GM19463 (cell line): ENCODE measurements at regions not wholly inside any gene's neighbourhood (a gene's known extent, or its start where the extent isn't known, plus 50 kb on each side); places are given as distances from the start of the nearest gene placed in this dataset.
"Not testable (repeated sequence)": the region's sequence is repeated elsewhere in the genome, so short reads cannot be mapped to it uniquely, and the experiment has no call there.

Source experiments
- ATAC-seq: cut with Tn5 transposase; IDR thresholded peaks from one replicate; pipeline ENCODE4 v1.9.1; 2021; ENCODE audit warnings: mild to moderate bottlenecking, moderate library complexity; ENCODE audit not compliant: unreplicated experiment

DNA sequence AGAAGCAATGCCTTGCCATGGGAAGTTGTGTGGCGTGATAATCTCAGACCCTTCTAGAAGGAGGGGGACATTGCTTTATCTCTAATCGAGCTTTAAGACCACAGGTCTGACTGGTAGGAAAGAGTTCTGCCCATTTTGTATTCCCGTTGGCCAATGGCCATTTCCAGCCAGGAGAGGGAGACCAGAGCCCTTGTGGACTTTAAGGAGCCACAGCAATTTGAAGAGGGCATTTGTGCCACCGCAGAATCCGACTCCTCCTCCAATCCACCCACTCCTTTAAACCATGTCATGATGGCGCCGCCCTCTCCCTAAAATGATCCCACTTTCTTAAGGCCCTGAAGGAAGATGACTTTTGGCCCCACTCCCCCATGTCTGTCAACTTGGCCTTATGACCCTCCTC lies 560.5 kb upstream of the ADAMTS16 start:
- no peak for ATAC-seq

DNA sequence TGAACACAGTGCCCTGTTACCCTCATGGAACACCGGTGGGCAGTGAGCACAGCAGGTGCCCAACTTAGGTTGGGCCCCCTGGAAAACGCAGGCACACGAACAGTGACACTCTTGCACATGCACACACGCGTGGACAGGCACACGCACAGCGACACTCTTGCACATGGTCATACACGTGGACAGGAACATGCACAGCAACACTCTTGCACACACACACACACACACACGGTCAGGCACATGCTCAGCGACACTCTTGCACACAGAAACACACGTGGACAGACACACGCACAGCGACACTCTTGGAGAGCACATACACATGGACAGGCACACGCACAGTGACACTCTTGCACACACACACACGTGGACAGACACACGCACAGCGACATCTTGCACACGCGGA lies 559.4 kb upstream of the ADAMTS16 start:
- no peak for ATAC-seq

GRCh38 chr5:4581289-4581688 lies 558.8 kb upstream of the ADAMTS16 start:
- no peak for ATAC-seq

DNA sequence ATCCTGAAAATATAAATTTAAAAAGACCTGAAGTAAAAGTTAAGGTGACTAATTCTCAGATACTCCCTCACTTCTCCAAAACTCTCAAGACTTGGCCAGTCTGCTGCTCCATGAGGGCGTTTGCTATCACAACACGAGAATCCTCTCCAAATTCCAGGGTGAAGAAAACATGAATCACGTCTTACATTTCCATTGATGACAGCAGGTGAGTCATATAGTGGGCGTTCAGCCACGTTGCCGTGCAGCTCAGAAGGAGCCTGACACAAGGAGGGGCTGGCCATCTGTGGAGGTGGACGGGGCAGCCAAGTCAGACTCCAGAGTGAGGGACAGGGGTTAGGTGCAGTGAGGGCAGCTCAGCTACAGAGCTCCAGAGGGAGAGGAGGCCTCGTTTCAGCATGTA lies 555.1 kb upstream of the ADAMTS16 start:
- ATAC-seq = no peak

DNA sequence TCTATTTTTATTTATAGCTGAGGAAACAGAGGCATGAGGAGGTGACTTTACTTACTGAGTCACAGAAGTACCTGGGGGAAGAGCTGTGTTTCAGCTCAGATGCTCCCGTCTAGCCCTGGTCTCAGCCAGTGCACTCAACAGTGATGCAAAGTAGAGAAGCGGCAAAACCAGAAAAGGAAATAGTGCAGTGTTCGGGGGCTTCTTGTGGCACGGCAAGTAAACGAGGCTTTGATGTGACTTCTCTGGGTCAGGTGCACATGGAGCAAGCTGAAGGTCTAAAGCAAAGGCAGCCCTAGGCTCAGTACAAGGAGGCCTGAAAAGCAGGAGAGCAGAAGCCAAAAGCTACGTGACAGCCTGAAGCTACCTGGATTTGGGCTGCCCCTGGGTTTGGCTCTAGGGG lies 526.7 kb upstream of the ADAMTS16 start:
- ATAC-seq = no peak

DNA sequence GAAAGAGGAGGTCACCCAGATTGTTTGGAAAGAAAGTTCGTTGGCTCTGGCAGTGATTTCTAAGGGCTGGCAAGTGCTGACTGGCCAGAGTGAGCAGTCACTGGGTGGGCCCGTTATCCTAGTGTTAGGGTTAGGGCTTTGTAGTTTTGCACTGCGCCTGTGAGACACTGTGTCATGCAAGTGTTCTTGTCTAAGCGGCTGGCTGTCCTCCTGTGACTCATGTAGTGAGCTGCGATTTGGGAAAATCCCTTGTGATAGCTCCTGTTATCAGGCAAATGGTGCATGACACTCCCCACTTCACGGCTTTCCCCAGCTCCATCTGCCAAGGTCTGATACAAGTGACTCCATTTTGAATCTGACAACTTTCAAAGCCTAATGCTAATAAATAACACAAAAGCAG lies 526.0 kb upstream of the ADAMTS16 start:
- no peak for ATAC-seq

GRCh38 chr5:4615369-4615768 lies 524.8 kb upstream of the ADAMTS16 start:
- ATAC-seq = not testable (repeated sequence)

DNA sequence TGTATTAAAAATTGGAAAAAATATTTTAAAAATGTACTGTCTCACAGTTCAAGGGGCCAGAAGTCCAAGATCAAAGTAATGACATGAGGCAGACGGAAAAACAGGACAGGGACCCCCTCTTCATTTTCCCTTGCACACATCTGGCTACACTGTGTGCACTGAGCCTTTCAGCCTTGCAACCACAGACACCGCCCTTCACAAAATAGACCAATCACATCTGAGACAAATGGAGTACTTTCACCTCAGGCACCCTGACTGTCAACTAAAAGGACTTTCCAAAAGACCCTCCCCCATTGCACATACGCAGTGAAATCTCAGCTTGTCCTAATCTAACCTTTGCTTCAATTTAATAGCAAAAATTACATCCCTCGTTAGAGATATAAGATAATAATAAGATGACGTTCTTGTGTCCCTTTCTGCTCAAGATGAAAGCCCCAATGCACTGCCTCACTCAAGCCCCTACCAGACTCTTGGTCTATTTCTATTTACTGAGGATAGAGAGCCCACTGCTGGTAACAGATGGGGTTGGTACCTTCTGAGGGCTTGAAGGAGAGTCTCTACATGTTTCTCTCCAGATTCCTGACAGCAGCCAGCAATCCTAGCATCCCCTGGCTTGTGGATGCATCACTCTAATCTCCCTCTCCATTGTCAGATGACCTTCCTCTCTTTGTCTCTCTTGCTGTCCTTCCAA lies 514.8 kb upstream of the ADAMTS16 start:
- no peak for ATAC-seq

DNA sequence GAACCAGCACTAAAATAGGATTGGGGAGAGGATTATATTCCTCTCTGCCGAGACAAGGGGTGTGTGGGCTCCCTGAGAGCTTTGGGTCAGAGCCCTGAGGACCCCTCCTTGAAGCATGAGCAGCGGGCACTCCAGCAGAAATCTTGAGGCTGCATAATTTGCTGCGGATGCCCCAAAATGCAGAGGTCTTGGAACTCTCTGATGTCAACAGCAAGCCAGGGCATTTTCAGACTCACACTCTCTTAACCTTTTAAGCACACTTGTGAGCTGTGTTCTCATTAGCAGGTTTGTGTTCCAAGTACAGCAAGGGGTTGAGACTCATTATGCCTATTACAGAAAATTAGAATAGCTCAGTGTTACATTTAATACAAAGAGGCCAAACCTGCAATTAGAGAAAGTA lies 513.0 kb upstream of the ADAMTS16 start:
- no peak for ATAC-seq

DNA sequence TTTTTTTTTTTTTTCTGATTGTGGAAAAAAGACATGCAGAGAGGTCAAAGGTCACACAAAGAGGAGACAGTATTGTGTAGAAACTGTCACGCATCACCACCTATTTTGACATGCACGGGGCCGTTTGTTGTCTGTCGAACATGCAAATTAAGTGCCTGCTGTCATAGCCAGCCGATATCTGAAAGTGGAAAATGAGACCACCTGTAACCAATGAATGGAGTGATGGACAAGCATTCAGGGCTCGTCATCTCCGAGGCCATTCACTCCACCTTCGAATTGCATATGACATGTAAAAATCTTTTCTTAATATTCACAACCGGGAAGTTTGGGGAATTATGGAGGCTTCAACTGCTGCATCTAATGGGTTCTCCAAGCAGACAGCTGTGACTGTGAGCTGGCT lies 512.2 kb upstream of the ADAMTS16 start:
- no peak for ATAC-seq

DNA sequence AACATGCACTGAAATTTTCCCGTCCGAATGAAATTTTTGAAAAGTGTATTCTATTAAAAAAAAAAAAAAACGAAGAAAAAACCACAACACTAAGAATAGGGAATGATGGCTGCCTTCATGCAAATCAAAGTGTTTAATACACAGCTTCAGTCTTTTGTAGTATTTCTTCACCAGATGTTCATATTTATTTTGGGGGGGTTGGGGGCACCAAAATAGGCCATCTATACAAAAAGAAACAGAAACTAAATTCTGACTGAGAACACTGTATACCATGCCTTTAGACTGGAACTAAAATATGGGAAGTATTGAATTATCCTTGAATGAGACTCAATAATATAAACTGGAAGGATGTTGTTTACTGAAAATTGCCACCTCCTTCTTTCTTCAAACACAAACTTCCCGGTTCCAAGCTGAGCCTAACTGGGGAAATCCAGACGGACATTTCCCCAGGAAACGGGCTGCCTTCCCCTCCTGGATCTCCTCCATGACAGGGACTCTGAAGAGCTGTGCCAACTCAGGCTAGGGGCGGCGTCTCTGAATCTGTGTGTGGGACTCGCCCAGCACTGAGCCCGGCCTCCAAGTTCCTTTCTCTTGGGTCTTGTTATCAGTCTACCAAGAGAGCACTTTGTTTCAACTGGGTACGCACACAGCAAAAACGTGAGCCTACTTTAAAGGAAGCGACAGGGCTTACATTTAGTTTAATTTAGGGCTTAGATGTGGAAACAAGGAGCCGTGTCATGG lies 511.3 kb upstream of the ADAMTS16 start:
- no peak for ATAC-seq

GRCh38 chr5:4630031-4630430 lies 510.1 kb upstream of the ADAMTS16 start:
- no peak for ATAC-seq

DNA sequence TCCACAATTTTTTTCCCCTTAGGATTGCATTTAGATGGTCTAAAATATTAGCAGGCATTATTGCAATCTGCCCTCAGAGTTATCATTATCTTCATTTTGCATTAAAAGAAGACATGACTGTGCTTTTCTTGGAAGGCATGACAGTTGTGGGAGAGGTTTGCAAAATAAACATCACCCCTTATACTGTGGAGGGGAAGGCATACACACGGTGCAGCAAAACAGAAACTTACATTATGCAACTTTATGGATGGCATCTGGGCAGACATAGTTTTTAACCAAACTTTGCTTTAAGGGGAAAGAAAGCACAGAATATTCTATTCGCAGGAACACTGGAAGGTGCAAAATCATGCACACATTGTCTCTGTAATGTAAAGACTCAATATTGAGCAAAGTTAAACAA lies 505.8 kb upstream of the ADAMTS16 start:
- no peak for ATAC-seq

DNA sequence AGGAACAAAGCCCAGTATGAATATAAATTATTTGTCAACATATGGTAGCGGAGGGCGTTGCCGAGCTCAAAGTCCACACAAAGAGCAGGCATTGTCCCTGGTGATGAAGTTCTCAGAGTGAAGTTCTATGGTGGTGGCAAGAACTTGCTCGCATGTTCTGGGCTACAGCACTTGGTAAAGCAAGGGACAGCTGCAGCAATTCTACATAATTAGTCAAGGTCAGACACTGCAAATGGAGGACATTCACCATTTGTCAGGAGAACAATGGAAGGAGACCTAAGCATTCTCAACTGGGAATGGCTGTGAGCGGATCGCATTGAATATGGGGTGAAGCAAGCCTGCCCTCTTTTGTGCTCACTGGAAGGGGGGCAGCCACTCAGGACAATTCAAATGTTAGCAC lies 503.8 kb upstream of the ADAMTS16 start:
- ATAC-seq = no peak

GRCh38 chr5:4639946-4640345 lies 500.2 kb upstream of the ADAMTS16 start:
- no peak for ATAC-seq

DNA sequence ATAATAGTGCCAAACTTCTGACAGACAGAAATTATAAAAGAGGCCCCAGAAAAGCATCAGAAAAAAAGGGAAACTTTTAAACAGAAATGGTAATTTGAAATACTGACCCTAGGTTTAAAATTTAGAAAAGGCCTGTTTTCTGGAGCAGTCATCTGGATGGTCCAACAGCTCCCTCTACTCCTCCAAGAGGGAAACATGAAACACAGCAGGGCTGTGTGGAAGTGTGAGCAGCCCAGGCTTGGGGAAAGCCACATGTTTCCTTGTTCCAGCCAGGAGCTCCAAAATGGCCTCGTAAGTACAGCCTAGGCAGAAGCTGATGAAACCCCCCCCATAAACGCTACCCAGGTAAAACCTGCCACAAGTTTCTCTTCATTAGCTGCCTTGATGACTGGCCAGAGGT lies 499.3 kb upstream of the ADAMTS16 start:
- no peak for ATAC-seq

GRCh38 chr5:4642525-4642924 lies 497.6 kb upstream of the ADAMTS16 start:
- ATAC-seq = no peak

DNA sequence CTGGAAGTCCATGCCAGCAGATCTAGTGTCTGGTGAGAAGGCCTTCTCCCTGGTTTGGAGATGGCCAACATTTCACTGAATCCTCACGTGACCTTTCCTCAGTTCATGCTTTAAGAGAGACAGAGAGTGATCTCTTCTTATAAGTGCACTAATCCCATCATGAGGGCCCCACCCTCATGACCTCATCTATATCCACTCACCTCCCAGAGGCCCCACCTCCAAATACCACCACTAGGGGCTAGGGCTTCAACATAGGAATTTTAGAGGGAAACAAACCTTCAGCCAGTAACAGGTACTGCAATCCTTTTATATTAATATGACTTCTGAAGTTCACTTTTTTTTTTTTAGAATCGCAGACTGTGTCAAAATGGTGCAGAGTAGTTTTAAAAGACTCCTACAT lies 496.9 kb upstream of the ADAMTS16 start:
- no peak for ATAC-seq

DNA sequence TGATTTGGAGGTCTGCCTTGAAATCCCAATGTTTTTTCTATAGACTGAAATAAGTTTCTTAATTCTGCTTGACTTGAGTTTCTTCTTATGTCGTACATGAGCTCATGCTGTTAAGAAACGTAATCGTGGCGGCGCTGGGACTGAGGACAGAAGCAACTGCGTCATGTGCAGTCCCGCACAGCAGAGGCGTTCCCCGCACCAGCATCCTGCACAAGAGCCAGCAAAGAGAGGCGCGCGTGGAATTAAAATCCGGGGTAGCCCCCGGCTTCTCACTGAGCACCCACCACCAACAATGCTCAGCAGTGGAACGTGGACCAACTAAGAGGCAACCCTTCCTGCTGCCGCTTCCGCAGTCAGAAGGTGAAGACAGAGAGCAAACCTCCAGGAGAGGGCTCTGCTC lies 496.2 kb upstream of the ADAMTS16 start:
- ATAC-seq = no peak

GRCh38 chr5:4646715-4647375 lies 493.3 kb upstream of the ADAMTS16 start:
- ATAC-seq = no peak

GRCh38 chr5:4647955-4648354 lies 492.2 kb upstream of the ADAMTS16 start:
- ATAC-seq = no peak
